Left renal pelvis (tissue), 4 donors: ENCODE measurements at regions not wholly inside any gene's neighbourhood (a gene's known extent, or its start where the extent isn't known, plus 50 kb on each side); places are given as distances from the start of the nearest gene placed in this dataset.

ENCODE experiments used
- DNase-seq, 4 donors: peaks; one replicate each; pipeline ENCODE4 v3.0.0-alpha.2; 2013; ENCODE audit warnings: low read depth in 4 of 4, low spot score in 3 of 4

DNA sequence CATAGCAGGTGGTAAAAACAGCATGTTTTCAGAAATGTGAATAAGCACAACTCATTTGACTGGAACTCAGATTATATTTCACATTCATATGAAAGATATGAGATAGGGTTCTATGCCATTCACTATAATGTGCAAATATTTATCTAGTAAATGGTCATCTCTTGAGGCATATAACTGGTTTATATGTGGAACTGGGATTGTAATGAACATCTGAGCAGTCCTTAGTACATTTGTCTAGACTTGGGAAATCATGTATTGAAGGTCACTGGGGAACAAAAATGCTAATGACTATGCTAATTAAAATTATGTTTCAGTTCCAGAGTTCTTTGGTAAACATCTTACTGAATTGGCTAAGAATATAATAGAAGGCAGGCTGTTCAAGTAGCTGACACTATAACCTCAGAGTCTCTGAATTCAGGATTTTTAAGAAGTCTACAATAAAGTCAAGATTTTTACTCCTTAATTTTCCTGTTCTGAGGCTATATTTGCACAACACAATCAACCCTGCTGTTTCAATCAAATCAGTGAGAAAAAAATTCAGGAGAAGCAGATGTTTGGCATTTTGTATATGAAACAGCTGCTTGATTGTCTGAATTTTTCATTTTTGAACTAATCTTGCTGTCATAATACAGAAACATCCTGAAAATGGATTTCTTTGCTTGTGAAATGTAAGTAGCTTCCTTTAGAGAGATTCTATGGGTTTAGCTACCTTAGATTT is 244.8 kb upstream of the RGS18 start:
- DNase-seq = no peak

DNA sequence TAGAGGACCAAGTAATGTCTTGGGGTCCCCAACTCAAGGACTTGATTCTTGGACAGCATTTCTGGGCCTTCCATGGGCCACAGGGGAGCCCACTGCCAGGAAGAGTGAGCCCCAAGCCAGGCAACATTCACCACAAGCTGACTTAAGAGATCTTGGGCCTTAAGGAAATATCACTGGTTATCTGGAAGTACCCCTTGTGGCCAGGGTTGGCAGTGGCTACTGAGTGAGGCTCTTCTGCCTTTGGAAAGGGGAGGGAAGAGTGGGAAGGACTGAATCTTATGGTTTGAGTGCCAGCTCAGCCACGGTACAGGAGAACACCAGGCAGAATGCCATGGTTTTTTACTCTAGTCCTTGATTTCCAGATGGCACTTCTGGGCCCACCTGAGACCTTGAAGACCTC is 228.9 kb upstream of the RGS18 start:
- no peak for DNase-seq

DNA sequence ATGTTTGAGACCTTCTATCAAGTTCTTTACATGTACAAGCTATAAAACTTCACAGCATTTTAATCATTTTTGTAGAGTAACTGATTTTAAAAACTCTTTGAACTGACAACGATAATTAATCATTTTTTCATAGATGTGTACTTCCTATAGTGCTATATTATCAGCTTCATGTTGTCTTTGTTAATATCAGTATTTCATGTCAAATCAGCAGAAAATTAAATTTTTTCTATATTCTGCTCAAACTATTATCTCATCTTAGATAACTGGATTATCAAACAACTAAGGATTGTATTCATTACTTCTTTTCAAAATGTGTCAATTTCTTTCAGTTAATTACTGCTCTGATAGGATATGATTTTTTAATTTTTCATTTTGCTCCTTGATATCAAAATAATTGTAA is 214.6 kb upstream of the RGS18 start:
- DNase-seq = no peak

DNA sequence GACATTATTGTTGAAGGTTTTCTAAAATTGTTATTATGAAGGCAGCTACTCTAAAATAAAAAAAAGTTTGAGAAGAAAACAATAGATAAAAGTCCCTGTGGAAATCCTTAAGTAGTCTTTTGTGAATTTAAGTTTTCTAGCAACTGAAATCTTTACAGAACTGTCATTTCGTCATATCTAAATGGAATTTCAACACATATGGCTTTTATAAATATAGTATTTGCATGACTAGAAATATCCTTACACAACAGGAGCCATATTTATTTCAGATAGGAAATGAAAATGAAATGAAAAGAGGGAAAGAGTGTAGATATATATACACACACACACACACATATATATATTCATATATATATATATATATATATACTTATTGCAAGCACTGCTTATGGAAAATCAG is 204.7 kb upstream of the RGS18 start:
- no peak for DNase-seq

DNA sequence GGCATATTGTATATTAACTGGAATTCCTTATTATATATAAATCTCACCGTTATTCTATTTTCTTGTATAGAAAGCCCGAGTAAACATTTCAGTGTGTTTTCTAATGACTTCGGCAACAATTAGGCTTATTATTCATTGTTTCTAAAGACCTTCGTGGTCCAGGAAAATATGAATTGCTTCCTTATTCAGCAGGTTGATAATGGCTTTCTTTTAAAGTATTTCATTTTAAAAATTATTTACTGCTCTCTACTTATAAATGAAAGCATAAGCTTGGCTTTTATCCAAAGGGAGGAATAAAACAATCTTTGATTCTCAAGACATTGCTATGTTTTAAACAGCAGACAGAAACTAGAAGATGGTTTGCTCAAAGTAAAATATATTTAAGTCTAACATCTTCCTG is 198.4 kb upstream of the RGS18 start:
- DNase-seq = no peak

DNA sequence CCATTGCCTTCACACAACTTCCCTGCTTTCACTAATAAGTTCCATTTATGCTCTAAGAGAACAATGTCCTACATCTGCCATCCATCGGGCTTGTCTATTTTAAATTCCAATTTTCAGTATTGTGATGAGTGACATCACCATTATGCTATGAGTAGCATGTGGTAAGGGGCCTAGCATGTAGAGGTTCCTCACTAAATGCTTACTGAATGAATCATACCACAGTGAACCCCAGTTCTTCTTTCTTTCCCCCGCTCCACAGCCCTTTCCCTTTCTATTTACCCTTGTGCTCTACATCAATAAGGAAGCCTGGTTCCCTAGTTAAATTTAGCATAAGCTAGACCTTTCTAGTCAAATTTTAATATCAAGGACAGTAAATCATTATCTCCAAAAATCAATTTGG is 195.0 kb upstream of the RGS18 start:
- DNase-seq = no peak

DNA sequence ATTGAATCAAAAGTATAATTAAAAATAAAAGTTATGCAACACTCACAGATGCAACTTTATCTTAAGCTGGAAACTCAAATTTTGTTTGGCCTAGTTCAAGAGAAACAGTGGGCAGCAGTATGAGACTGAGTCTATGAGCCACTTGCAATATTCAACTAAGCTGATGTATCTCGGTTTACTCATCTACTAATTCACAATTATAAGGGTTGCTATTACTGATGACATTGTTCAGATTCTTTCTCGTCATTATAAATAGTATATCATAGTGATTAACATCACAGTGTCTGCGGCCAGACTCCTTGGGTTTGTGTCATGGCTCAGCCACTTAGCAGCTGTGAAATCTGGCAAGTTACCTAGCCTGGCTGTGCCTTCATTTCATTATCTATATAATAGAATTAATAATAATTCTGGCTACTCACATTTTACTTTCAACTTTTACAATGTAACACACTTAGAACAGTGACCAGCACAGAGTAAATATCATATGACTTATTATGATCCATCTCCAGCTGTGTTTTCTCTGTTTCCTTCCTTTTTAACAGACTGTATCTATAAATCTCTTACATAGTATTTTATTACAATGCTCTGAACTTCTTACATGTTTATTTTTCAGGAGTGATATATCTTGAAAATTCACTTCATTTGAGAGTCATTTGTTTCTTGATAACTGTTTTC is 194.3 kb upstream of the RGS18 start:
- no peak for DNase-seq

DNA sequence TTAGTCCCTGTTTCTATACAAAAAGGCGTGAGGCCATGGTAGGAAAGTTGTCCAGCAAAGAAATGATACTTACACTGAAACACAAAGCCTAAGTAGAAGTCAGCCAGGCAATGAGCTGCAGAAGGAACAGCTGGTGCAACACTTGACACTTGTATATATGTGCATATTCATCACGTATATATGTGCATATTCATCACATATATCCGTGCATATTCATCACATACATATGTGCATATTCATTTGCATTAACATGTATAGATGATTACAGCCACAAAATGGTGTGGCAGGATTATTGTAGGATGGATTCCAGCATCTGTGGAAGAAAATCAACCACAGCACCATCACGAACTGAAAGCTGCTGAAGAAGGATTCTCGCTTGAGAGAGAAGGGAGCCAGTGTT is 189.0 kb upstream of the RGS18 start:
- DNase-seq = no peak

DNA sequence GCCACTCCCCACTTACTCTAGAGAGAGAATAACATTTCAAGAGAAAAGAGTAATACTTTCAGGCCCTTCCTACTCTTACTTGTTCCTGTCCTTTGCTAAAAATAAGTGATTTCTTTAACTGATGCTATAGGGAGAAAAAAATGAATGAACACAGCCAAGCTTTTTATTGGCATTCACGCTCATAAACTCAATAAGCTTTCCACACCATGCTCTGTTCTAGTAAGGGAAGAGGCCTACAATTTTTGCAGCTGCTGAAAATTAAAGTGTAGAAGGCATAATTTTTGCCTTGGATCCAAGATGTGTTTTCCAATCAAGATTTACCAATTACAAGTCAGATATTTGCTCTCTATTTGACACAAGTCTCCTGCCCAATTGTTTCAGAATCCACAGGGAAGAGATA is 188.1 kb upstream of the RGS18 start:
- no peak for DNase-seq

DNA sequence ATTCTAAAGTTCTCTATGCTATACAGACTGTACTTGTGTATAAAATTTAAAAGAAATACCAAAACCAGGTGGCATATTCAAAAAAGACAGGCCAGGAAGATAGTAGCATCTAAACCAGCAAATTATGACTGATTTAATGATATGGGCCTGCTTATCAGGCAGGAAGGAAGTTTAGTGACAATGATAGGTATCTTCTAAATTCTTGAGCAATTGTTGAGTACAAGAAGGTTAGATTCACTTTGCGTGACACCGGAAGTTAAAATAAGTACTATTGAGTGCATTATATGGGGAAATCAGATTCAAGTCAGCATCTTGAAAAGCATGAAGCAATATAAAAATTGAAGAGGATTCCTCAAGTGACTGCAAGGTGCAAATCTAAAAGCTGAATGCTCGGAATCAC is 186.8 kb upstream of the RGS18 start:
- DNase-seq = no peak

- DNase-seq = no peak
Observed at GRCh38 chr1:191974004-191974403, 184.3 kb upstream of the RGS18 start.

DNA sequence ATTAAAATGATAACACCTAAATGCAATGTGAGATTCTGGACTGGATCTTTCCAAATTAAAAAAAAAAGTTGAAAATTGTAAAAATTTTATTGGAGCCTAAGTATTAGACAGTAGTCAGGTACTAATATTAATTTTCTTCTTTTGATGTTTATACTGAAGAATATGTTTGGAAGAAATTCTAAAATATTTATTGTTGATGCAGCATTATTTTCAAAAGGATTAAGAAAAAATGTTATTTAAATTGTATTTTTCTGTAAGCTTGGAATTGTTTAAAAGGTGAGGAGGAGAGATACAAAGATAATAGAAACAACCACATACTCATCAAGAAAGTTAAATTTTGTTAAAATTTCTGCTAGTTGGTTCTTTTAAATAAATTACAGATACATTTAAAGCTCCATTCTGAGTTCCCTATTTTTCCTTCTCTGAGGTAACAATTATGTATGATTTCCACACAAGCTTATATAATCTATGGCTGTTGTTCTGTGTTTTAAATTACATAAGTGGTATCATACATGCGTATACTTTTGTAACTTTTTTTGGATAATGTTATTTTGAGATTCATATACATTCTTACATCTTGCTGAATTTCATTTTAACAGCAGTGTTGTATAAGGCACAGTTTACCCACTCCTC is 180.3 kb upstream of the RGS18 start:
- no peak for DNase-seq

DNA sequence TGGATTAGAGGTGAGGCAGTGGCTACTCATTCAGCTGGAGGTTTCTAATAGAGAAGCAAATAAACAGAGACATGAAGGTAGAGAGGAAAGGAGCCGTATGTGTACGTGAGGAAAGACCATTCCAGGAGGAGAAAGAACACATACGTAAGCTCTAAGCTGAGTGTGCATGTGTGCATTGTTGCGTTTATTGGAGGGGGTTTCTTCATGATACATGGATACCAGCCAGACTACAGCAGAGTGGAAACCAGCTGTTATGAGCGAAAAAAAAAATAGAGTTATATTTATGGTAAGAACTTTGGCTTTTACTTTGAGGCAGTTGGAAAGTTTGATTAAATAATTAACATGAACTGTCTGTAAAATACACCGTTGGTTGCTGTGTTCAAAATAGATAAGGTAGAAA is 173.4 kb upstream of the RGS18 start:
- DNase-seq = no peak

- no peak for DNase-seq
Observed at GRCh38 chr1:191992118-191992517, 166.1 kb upstream of the RGS18 start.

- DNase-seq = no peak
Observed at GRCh38 chr1:191993549-191993948, 164.7 kb upstream of the RGS18 start.

GRCh38 chr1:192002063-192002462 is 156.2 kb upstream of the RGS18 start:
- DNase-seq = no peak

DNA sequence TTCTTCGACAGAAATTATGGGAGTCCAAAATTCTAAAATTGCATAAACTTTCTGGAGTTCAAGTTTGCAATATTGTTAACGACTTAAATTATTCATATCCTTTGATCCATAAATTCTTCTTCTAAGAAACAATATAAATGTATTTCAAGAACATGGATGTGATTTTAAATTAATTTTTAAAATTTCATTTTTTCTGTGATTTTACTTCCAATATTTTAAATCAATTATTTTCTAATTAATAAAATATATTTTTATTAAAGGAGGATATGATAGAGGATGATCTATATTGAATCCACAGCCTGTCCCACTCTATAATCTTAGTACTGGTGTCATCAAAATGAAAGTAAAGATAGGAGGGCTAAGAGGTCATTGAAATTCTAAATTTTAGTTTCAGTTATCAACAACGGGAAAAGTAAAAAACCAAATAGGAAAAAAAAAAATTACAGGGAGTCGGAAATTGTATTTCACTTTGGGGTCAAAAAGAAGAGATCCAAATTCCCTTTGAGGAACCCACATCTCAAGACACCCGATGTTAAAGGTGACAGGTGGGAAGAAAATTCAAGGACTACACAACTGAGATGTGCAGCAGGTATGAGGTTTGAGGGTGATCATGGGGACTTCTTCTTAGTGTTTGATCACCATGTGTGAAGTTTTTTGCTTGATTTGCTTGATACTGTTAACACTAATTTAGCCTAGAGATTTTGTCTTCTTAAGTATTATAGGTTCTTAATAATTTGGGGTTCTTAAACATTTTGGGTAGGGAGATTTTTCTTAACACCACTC is 154.8 kb upstream of the RGS18 start:
- no peak for DNase-seq

- DNase-seq = no peak
Observed at GRCh38 chr1:192005976-192006375, 152.3 kb upstream of the RGS18 start.

DNA sequence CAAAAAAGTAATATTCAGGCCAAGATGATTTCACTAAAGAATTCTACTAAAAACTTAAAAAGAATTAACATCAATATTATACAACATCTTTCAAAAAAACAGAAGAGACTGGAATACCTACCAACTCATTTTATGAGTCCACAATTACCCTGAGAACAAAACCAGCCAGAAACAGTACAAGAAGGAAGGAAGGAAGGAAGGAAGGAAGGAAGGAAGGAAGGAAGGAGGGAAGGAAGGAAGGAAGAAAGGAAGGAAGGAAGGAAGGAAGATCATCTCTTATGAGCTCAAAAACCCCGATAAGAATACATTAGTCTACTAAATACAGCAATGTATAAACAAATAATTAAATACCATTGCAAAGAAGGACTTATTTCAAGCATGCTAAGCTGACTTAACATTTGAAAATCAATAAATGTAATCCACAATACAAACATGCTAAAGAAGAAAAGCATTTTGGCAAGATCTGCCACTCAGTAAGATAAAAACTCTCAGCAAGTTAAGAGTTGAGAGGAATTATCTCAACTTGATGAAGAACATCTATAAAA is 149.9 kb upstream of the RGS18 start:
- DNase-seq = no peak

GRCh38 chr1:192010406-192010805 is 147.9 kb upstream of the RGS18 start:
- DNase-seq = no peak

DNA sequence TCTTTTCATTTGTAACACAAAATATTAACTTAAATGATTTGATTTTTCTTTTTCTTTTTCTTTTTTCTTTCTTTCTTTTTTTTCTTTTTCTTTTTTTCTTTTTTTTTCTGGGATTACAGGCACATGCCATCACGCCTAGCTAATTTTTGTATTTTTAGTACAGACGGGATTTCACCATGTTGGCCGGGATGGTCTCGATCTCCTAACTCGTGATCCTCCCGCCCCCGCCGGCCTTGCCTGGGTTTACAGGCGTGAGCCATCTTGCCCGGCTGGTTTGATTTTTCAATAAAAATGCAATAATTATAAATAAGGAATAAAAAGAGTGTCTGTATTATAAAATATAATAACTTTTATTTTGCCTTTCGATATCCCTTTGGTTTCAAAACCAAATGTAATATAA is 146.7 kb upstream of the RGS18 start:
- no peak for DNase-seq
